T follicular helper cell (primary cell): ENCODE measurements at regions not wholly inside any gene's neighbourhood (a gene's known extent, or its start where the extent isn't known, plus 50 kb on each side); places are given as distances from the start of the nearest gene placed in this dataset.
"Not testable (repeated sequence)": the region's sequence is repeated elsewhere in the genome, so short reads cannot be mapped to it uniquely, and the experiment has no call there.

Experiments
- DNase-seq: peaks from one replicate; pipeline ENCODE4 v3.0.0-alpha.2; 2020; ENCODE audit warnings: low read depth

DNA sequence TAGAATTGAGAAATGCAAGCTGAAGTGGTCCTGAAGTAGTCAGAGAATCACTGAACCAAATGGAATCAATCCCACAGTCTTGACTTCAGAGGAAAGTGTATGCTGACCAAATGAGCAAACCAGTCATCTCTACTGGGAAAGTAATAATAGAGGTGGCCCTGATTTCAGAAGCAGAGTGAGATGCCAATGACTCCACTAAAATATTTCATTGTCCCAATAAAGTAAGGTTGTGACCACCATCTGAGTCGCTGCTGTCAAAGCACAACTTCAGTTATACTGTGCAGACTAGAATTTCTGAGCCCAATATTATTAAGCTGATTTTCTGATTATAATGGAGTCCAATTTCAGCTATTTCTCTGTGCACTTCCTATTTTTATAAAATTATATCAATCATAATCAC is 334.4 kb upstream of the THBS1 start:
- no peak for DNase-seq

- no peak for DNase-seq
Observed at GRCh38 chr15:39247574-39247973, 333.3 kb upstream of the THBS1 start.

DNA sequence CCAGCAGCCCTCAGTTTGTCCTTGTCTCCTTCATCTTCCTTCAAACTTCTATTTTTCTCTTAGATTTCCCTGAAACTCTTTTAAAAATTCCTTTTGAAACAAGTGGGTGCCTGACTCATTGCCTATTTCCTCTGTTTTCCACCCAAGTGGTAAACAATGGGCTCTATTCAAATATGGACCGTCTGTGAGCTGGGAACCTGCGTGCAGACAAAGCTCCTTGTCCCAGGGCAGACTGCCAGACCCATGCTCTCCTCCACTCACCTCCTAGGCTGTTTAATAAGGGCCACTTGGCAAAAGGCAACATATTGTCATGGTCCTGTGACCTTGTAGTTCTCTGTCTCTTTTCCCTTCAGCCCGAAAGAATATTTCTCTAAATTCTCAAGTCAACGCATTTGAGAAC is 332.7 kb upstream of the THBS1 start:
- no peak for DNase-seq

- no peak for DNase-seq
Observed at GRCh38 chr15:39250001-39250400, 330.9 kb upstream of the THBS1 start.

- no peak for DNase-seq
Observed at GRCh38 chr15:39250460-39251186, 330.3 kb upstream of the THBS1 start.

DNA sequence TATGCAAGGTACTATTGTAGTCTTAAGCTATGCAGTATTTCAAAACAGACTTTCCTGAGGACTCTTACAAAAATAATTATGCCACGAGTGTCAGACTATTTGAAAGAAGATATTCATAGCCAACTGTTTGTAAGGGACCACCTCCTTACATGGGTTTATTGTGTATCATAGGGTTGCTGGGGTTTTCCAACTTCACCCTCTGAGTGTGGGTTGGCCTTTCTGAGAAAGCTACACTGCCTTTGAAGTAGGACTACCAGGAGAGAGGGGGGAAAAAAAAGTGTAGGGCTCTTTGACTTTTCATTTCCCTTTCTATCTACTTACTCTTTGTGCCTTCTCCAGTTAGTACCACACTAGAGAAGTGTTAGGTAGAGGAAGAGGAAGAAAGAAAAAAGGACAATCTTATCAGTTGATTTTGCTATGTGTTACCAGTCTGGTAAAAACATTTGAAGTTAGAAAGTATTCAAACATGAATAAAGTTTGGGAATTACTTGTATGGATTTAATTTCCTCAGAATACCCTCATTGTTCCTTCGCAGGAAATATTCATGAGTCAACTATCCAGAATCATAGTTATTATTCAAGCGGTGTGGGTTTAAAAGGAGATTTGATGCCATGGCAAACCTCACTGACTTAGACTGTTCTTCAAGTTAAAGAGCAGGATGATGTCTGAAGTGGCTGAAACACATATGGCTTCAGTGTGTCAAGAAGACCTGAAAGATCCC is 329.3 kb upstream of the THBS1 start:
- DNase-seq = no peak

DNA sequence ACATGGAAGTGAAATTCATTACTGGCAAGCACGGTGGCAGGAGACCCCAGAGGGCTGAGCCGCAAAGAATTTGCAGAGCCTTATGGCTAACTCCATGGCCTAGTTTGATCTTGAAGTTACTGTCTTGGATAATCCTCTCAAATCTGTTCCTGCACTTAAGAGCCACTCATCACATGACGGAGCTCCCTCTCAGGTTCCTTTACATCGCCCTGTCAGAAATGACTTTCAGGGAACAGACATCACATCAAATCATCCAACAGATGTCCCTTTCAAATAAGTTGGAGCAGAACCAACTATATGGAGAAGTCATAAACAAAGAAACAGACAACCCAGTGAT is 328.8 kb upstream of the THBS1 start:
- no peak for DNase-seq

DNA sequence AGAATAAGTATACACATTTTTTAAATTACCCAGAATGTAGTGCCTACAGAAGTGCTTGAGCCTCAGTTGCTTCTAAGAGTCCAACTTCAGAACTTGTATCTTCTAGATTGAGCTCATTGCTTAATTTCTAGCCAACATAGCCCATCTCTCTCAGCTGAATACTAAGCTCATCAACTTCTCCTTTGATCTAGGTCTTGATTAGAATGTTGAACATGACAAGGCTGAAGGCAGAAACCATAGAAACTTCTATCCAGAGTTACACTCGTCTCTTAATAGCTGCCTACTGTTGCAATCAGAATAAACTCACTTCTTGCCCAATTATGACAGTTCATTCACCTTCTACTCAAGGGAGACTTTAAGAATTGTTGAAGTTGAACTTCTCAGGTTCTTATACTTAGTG is 327.3 kb upstream of the THBS1 start:
- no peak for DNase-seq

- DNase-seq = no peak
Observed at GRCh38 chr15:39254181-39254580, 326.7 kb upstream of the THBS1 start.

GRCh38 chr15:39255760-39256159 is 325.1 kb upstream of the THBS1 start:
- DNase-seq = no peak

GRCh38 chr15:39260391-39260790 is 320.5 kb upstream of the THBS1 start:
- DNase-seq = no peak

- DNase-seq = no peak
Observed at GRCh38 chr15:39260791-39261190, 320.1 kb upstream of the THBS1 start.

DNA sequence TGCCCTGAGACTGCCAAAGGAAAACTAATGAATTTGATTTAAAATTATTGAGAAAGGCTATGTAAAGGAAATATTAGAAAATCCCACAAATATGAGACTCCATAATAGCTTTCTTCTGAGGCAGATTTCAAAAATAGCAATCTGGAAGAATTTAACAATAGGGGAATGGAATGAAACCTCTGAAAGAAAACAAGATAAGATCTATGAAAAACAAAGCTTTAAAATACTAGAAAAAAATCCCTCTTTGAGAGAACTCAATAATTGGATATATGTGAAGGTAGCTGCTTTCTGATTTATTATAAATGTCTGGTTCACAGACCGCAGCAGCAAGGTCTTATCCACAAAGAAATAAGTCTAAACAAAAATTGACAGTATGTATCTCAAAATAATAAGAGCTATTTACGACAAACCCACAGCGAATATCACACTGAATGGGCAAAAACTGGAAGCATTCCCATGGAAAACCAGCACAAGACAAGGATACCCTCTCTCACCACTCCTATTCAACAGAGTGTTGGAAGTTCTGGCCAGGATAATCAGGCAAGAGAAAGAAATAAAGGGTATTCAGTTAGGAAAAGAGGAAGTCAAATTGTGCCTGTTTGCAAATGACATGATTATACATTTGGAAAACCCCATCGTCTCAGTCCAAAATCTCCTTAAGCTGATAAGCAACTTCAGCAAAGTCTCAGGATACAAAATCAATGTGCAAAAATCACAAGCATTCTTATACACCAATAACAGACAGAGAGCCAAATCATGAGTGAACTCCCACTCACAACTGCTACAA is 319.3 kb upstream of the THBS1 start:
- not testable (repeated sequence) for DNase-seq

- not testable (repeated sequence) for DNase-seq
Observed at GRCh38 chr15:39262995-39263772, 317.7 kb upstream of the THBS1 start.

DNA sequence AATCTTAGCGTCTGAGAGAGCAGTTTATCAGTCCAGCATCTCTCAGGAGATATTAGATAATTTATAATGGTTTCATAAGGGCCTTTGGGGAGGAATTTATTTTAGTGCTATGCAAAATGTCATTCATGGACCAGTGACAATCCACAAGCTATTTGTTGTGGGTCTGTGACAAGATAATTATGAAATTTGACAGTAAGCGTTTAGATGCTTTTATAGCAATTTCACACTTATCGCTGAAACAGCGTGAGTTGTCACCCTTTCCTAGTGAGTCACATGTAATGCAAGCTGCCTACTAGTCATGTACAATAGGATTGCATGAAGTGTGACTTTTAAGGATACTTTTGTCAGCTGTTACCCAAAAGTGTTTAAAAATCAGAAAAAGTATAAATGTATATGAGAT is 315.6 kb upstream of the THBS1 start:
- no peak for DNase-seq

DNA sequence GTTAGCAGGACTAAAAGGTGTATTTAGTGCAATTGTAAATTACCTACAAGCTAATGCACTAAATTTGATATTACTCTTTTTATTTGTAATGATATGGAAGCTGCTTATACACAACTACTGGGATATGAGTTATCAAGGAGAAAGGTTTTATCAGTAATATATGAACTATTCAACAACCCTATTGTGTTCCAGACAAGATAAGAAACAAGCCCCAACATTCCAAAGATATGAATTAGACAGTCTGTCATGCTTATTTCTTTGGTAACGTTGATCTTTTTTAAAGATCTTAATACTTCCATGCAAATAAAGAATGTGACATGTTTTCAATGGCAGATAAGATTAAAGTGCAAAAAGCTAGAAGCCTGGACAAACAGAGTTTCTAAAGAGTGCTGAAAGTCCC is 314.0 kb upstream of the THBS1 start:
- DNase-seq = no peak

- no peak for DNase-seq
Observed at GRCh38 chr15:39267685-39268084, 313.2 kb upstream of the THBS1 start.

- no peak for DNase-seq
Observed at GRCh38 chr15:39269352-39269751, 311.5 kb upstream of the THBS1 start.

DNA sequence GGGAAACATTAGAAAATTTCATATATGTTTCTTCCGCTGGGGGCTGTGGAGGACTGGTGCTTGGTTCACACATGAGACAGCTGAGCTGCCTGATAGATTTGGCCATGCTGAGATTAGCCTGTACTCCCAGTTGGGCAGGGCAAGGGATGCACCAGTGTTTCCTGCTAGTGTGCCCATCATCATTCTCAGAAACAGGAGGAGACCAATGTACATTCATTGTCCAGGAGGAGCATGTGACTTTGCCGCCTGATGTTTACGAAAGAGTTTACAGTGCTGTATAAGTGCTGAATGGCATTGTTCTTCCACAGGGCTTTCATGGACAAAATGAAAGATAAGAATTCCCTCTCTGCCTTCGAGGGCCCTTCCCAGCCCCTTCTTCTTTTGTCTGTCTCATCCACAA is 311.1 kb upstream of the THBS1 start:
- no peak for DNase-seq

DNA sequence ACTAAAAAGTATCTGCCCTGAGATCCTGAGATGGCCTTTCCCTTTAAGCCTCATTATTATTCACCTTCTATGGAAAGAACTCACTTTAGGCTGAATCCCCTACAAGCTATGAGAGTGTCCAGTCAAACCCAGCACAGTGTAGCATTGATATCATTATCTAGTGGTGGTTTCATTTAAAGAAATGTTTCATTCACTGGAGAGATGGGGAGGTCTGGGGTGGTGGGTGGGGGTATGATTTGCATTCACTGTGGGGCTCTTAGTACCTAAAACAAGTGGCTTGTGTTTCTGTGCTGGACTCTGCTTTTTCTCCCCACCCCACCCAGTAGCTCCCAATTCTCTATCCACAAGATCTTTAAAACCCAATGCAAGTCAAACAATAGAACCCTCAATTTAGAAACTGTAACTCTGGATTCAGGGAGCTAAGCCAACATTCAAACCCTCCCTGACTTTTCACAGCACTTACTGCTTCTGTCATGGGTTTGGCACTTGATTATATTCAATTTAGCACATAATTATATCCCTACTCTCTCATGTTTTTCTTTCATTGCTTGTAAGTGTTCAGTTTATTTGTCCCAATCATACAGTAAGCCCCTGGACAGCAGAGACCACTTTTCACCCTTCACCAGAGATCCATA is 310.5 kb upstream of the THBS1 start:
- DNase-seq = no peak

GRCh38 chr15:39270934-39271333 is 309.9 kb upstream of the THBS1 start:
- no peak for DNase-seq

DNA sequence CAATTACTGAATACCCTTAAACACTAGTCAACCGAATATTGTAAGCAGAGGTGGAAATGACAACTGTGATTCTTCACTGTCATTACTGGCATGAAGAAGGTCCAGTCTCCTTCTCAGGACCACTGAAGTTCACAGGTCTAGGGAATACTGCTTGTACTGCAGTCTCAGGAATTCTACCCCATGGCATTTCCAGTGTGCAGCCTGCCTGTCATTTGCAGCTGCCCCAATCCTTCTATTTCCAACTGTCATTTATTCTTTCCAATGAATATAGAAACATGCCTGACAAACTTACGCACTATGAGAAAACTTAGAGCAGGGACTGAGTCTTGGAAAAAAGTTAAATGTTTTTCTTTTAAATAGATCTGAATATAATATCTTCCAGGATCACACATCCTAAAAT is 308.0 kb upstream of the THBS1 start:
- no peak for DNase-seq
